GM06990 (cell line): ENCODE measurements at regions not wholly inside any gene's neighbourhood (a gene's known extent, or its start where the extent isn't known, plus 50 kb on each side); places are given as distances from the start of the nearest gene placed in this dataset.

Experiments used
- DNase-seq: peaks from one replicate; pipeline ENCODE4 v3.0.0-alpha.2; 2011; ENCODE audit not compliant: insufficient read length; ENCODE audit errors: extremely low read depth
- H3K27me3 ChIP-seq: replicated peaks from 2 replicates; pipeline ENCODE4 v1.6.0; 2011; ENCODE audit warnings: low read length; ENCODE audit not compliant: control insufficient read depth, insufficient read depth
- H3K36me3 ChIP-seq: 2 replicates; pipeline ENCODE4 v1.5.1; 2011; ENCODE audit warnings: low read length; ENCODE audit not compliant: control insufficient read depth, insufficient read depth
- H3K4me3 ChIP-seq: replicated peaks from 2 replicates; pipeline ENCODE4 v1.5.1; 2011; ENCODE audit warnings: low read depth, mild to moderate bottlenecking, control low read depth, low read length
- TF ChIP-seq, protein P1 (sequence below): IDR thresholded peaks from 2 replicates; pipeline ENCODE4 v1.5.1; 2011; ENCODE audit warnings: low read length, control low read depth, mild to moderate bottlenecking, inconsistent platforms; ENCODE audit not compliant: insufficient read depth, poor library complexity, severe bottlenecking

DNA sequence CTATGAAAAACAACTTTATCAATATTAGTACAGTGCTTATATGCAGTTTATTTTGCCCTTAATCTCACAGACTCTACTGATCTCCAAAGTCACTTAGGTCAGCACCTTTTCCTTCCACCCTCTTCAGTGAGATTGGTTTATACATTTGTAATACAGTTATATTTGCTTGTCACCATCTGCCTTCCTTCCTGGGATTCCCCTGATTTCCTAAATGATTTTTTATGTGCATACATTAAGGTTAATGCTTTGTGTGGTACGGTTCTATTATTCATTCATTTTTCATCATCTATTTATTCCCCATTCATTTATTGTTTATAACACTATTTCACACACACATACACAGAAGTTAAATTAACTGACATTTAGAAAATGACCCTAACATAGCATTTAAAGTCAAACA, 419.8 kb upstream of the CDH11 start:
- TF ChIP-seq, protein P1, sequence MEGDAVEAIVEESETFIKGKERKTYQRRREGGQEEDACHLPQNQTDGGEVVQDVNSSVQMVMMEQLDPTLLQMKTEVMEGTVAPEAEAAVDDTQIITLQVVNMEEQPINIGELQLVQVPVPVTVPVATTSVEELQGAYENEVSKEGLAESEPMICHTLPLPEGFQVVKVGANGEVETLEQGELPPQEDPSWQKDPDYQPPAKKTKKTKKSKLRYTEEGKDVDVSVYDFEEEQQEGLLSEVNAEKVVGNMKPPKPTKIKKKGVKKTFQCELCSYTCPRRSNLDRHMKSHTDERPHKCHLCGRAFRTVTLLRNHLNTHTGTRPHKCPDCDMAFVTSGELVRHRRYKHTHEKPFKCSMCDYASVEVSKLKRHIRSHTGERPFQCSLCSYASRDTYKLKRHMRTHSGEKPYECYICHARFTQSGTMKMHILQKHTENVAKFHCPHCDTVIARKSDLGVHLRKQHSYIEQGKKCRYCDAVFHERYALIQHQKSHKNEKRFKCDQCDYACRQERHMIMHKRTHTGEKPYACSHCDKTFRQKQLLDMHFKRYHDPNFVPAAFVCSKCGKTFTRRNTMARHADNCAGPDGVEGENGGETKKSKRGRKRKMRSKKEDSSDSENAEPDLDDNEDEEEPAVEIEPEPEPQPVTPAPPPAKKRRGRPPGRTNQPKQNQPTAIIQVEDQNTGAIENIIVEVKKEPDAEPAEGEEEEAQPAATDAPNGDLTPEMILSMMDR, result no peak
- no peaks in the 10 kb centered on the region for H3K36me3 ChIP-seq
- H3K27me3 ChIP-seq, result no peaks in the 10 kb centered on the region

DNA sequence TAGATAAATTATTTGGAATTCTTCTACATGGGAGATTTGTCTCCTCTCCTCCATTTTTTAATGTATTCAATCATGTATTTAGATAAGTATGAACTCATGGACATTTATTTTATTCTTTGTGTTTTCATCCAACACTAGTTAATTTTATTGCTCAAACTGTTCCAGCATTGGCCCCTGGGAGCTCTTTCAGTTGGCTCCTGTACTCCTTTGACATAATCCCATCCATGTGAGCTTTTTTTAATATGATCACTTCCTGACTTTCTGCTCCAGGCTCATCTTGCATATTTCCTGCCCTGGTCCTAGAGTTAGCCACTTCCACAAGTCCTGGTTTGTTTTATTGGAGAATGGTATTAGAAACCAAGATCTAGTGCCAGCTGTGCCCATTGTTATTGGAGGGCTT, 419.0 kb upstream of the CDH11 start:
- Histone ChIP-seq H3K36me3 (no peaks in the 10 kb centered on the region), H3K4me3 (no peak overlapping the region), H3K27me3 (no peaks in the 10 kb centered on the region)
- TF ChIP-seq, protein P1, result no peak
- no peak for DNase-seq

More for the DNA sequence above, 419.8 kb upstream of the CDH11 start:
- DNase-seq, result no peak
- no peak overlapping the region for H3K4me3 ChIP-seq

DNA sequence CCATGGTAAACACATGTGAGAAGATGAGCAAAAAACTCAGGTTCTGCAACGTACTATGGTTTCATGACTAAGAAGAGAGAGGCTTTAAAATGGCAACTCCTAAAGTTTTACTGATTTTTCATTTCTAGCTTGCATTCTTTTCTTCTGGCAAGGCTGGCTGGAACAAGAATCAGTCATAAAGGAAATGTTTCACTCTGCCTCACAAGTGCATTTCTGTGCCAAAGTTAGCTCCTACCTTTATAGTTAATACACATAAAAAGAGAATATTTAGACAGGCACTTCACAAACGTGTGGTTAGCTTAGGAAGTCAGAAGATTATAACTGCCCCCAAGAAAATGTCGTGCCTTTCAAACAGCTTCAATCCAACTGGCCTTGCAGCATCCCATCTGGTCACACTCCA, 417.1 kb upstream of the CDH11 start:
- Histone ChIP-seq H3K36me3 (no peaks in the 10 kb centered on the region), H3K27me3 (no peaks in the 10 kb centered on the region), H3K4me3 (no peak overlapping the region)
- TF ChIP-seq, protein P1, result no peak
- no peak for DNase-seq

GRCh38 chr16:65537336-65537735, 415.5 kb upstream of the CDH11 start:
- Histone ChIP-seq H3K4me3 (no peak overlapping the region), H3K36me3 (no peaks in the 10 kb centered on the region), H3K27me3 (no peaks in the 10 kb centered on the region)
- TF ChIP-seq, protein P1, result no peak
- no peak for DNase-seq

- no peak for DNase-seq
- H3K27me3 ChIP-seq, result no peaks in the 10 kb centered on the region
- H3K36me3 ChIP-seq, result no peaks in the 10 kb centered on the region
- H3K4me3 ChIP-seq, result no peak overlapping the region
- TF ChIP-seq, protein P1, result no peak
Observed at GRCh38 chr16:65534121-65534528, 412.3 kb upstream of the CDH11 start.

DNA sequence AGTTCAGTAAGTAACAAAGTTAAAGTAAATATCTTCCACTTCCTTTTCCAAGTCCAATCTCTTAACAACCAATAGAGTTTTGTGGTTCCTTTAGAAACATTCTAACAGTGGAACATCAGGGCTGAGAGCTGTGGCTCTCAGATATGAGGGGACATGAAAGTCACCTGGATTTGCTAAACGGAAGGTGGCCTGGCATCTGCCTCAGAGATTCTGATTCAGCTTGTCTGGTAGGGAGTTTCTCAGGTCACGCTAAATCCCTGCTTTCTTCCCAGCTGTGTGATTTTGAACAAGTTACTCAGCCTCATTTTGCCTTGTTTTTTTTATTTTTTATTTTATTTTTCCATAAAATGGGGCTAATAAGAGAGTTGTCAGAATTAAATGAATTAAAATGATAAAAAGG, 411.0 kb upstream of the CDH11 start:
- Histone ChIP-seq H3K27me3 (no peaks in the 10 kb centered on the region), H3K4me3 (no peak overlapping the region), H3K36me3 (no peaks in the 10 kb centered on the region)
- no peak for DNase-seq
- TF ChIP-seq, protein P1, result no peak
